HEK293 (cell line): ENCODE measurements at regions not wholly inside any gene's neighbourhood (a gene's known extent, or its start where the extent isn't known, plus 50 kb on each side); places are given as distances from the start of the nearest gene placed in this dataset.

Source experiments
- CTCF ChIP-seq: fragments of 450-650 bp; formaldehyde crosslinking; IDR thresholded peaks from 2 replicates; pipeline ENCODE4 v1.5.1; 2016; ENCODE audit warnings: missing biosample characterization, missing genetic modification characterization
- GLIS1 ChIP-seq: fragments of 450-650 bp; formaldehyde crosslinking; IDR thresholded peaks from 2 replicates; pipeline ENCODE4 v1.5.1; 2016; ENCODE audit warnings: missing biosample characterization, missing genetic modification characterization
- HOXA7 ChIP-seq: sonication (generic); formaldehyde crosslinking; IDR thresholded peaks from 2 replicates; pipeline ENCODE4 v1.8.1; 2022; ENCODE audit warnings: missing genetic modification reagents, borderline replicate concordance
- REST ChIP-seq: fragments of 450-650 bp; formaldehyde crosslinking; IDR thresholded peaks from 2 replicates; pipeline ENCODE4 v1.5.1; 2016; ENCODE audit warnings: missing biosample characterization, missing genetic modification characterization
- ZBTB49 ChIP-seq: fragments of 450-650 bp; formaldehyde crosslinking; IDR thresholded peaks from 2 replicates; pipeline ENCODE4 v1.5.1; 2016; ENCODE audit warnings: missing biosample characterization, missing genetic modification characterization, low read depth
- ZNF133 ChIP-seq: fragments of 450-650 bp; formaldehyde crosslinking; IDR thresholded peaks from 2 replicates; pipeline ENCODE4 v1.5.1; 2016; ENCODE audit warnings: missing biosample characterization, missing genetic modification characterization
- ZNF184 ChIP-seq: fragments of 450-650 bp; IDR thresholded peaks from 2 replicates; pipeline ENCODE4 v1.5.1; 2018; ENCODE audit warnings: missing biosample characterization, mild to moderate bottlenecking, missing genetic modification characterization
- ZNF274 ChIP-seq, 2 experiments: fragments of 200-500 bp in 1 of 2; fragments of 450-650 bp in 1 of 2; sonication (Bioruptor generic) in 1 of 2; formaldehyde crosslinking in 1 of 2; IDR thresholded peaks; 2 replicates each; pipeline versions ENCODE4 v1.5.1 to v1.6.1; 2014 to 2016; ENCODE audit warnings: borderline replicate concordance in 1 of 2, inconsistent platforms in 1 of 2, low read length in 1 of 2, missing biosample characterization in 1 of 2, missing genetic modification characterization in 1 of 2
- ZNF350 ChIP-seq: fragments of 450-650 bp; formaldehyde crosslinking; IDR thresholded peaks from 2 replicates; pipeline ENCODE4 v1.5.0; 2017; ENCODE audit warnings: missing biosample characterization, mild to moderate bottlenecking, missing genetic modification characterization
- ZNF629 ChIP-seq: fragments of 450-650 bp; formaldehyde crosslinking; IDR thresholded peaks from 2 replicates; pipeline ENCODE4 v1.5.1; 2017; ENCODE audit warnings: missing biosample characterization, missing genetic modification characterization
- TF ChIP-seq, protein P1 (sequence below): fragments of 450-650 bp; formaldehyde crosslinking; IDR thresholded peaks from 2 replicates; pipeline ENCODE4 v1.5.1; 2016; ENCODE audit warnings: missing biosample characterization, missing genetic modification characterization

- TF ChIP-seq ZBTB49 (tag by site-specific recombination) (no peak), ZNF350 (tag by site-specific recombination) (no peak), ZNF274 (IDR thresholded peaks at IDR 0.05; ENCODE audit: low read length) (no peak), ZNF274 (tag by site-specific recombination; IDR thresholded peaks at IDR 0.05; ENCODE audit: borderline replicate concordance) (no peak), ZNF184 (tag by site-specific recombination) (no peak), ZNF133 (no peak), CTCF (tag by site-specific recombination) (no peak), HOXA7 (CRISPR knock-in tag) (no peak), GLIS1 (tag by site-specific recombination) (no peak), ZNF629 (tag by site-specific recombination) (no peak), REST (tag by site-specific recombination) (no peak)
- TF ChIP-seq, protein P1, sequence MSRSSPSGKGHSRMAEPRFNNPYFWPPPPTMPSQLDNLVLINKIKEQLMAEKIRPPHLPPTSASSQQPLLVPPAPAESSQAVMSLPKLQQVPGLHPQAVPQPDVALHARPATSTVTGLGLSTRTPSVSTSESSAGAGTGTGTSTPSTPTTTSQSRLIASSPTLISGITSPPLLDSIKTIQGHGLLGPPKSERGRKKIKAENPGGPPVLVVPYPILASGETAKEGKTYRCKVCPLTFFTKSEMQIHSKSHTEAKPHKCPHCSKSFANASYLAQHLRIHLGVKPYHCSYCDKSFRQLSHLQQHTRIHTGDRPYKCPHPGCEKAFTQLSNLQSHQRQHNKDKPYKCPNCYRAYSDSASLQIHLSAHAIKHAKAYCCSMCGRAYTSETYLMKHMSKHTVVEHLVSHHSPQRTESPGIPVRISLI (tag by site-specific recombination) = no peak
Observed at GRCh38 chr11:127890030-127890615, 697.2 kb downstream of the ETS1 start.
